WTC11 (cell line): ENCODE measurements at regions not wholly inside any gene's neighbourhood (a gene's known extent, or its start where the extent isn't known, plus 50 kb on each side); places are given as distances from the start of the nearest gene placed in this dataset.

ENCODE experiments used
- ATAC-seq: fragments of 200-7000 bp; cut with Tn5 transposase; 2 replicates; pipeline ENCODE4 v1.10.0; 2021; ENCODE audit warnings: mild to moderate bottlenecking, moderate library complexity
- CTCF ChIA-PET: fragments of 300-600 bp; sonication (Branson Sonifier 250); formaldehyde crosslinking; loops from one replicate; lab custom pipeline; 2021; ENCODE audit warnings: antibody characterized with exemption; lab: Charles Lee
- POLR2A ChIA-PET: fragments of 350-600 bp; sonication (Branson Sonifier 250); formaldehyde crosslinking; loops from one replicate; lab custom pipeline; 2021; ENCODE audit warnings: antibody characterized with exemption; lab: Charles Lee
- DNase-seq: peaks from one replicate; pipeline ENCODE4 v3.0.0; 2021; ENCODE audit warnings: low spot score
- H3K27ac Mint-ChIP-seq: 2 replicates; pipeline ENCODE4 v1.8.0; 2021; ENCODE audit warnings: mixed read lengths
- H3K27me3 Mint-ChIP-seq: 2 replicates; pipeline ENCODE4 v1.8.0; 2021; ENCODE audit warnings: low read depth, mild to moderate bottlenecking, moderate library complexity, mixed read lengths
- H3K36me3 Mint-ChIP-seq: 2 replicates; pipeline ENCODE4 v1.8.0; 2021; ENCODE audit warnings: mixed read lengths
- H3K4me1 Mint-ChIP-seq: 2 replicates; pipeline ENCODE4 v1.8.0; 2022; ENCODE audit warnings: mixed read lengths
- H3K4me3 Mint-ChIP-seq: 2 replicates; pipeline ENCODE4 v1.8.0; 2021; ENCODE audit warnings: mild to moderate bottlenecking, moderate library complexity, mixed read lengths
- H3K9me3 Mint-ChIP-seq: 2 replicates; pipeline ENCODE4 v1.8.0; 2021; ENCODE audit warnings: mixed read lengths
- AFF4 ChIP-seq: sonication (generic); formaldehyde crosslinking; IDR thresholded peaks from 2 replicates; pipeline ENCODE4 v1.8.1; 2023; ENCODE audit warnings: mild to moderate bottlenecking, missing genetic modification reagents, borderline replicate concordance
- CREB1 ChIP-seq: sonication (generic); formaldehyde crosslinking; IDR thresholded peaks from 2 replicates; pipeline ENCODE4 v1.8.0; 2023; ENCODE audit warnings: mild to moderate bottlenecking, missing genetic modification reagents
- CREM ChIP-seq: sonication (generic); formaldehyde crosslinking; IDR thresholded peaks from 2 replicates; pipeline ENCODE4 v1.8.1; 2022; ENCODE audit warnings: mild to moderate bottlenecking, missing genetic modification reagents, moderate library complexity
- CTCF ChIP-seq: fragments of 200-600 bp; IDR thresholded peaks from 2 replicates; pipeline ENCODE4 v1.8.0; 2022; ENCODE audit warnings: antibody characterized with exemption
- EMX1 ChIP-seq: fragments of 250-450 bp; sonication (Bioruptor Pico); IDR thresholded peaks from 2 replicates; pipeline ENCODE4 v1.8.0; 2021; ENCODE audit warnings: mild to moderate bottlenecking
- FOXJ3 ChIP-seq: sonication (generic); formaldehyde crosslinking; IDR thresholded peaks from 2 replicates; pipeline ENCODE4 v1.9.0; 2021; ENCODE audit warnings: missing genetic modification reagents, mild to moderate bottlenecking, borderline replicate concordance
- GABPB1 ChIP-seq: sonication (generic); formaldehyde crosslinking; IDR thresholded peaks from 2 replicates; pipeline ENCODE4 v1.8.1; 2023; ENCODE audit warnings: mild to moderate bottlenecking, missing genetic modification reagents
- KAT7 ChIP-seq: sonication (generic); formaldehyde crosslinking; IDR thresholded peaks from 2 replicates; pipeline ENCODE4 v1.8.1; 2023; ENCODE audit warnings: missing genetic modification reagents, mild to moderate bottlenecking, borderline replicate concordance
- NR1H2 ChIP-seq: sonication (generic); formaldehyde crosslinking; IDR thresholded peaks from 2 replicates; pipeline ENCODE4 v1.9.0; 2021; ENCODE audit warnings: mild to moderate bottlenecking, moderate library complexity, missing genetic modification reagents
- OVOL2 ChIP-seq: fragments of 250-450 bp; sonication (Bioruptor Pico); IDR thresholded peaks from 2 replicates; pipeline ENCODE4 v1.9.0; 2021; ENCODE audit warnings: mild to moderate bottlenecking, borderline replicate concordance
- ZNF232 ChIP-seq: sonication (generic); formaldehyde crosslinking; IDR thresholded peaks from 2 replicates; pipeline ENCODE4 v1.8.0; 2022; ENCODE audit warnings: mild to moderate bottlenecking, missing genetic modification reagents
- ZNF263 ChIP-seq: sonication (generic); formaldehyde crosslinking; IDR thresholded peaks from 2 replicates; pipeline ENCODE4 v1.8.1; 2022; ENCODE audit warnings: low read depth, mild to moderate bottlenecking, moderate library complexity, missing genetic modification reagents
- ZNF317 ChIP-seq: sonication (generic); formaldehyde crosslinking; IDR thresholded peaks from 2 replicates; pipeline ENCODE4 v1.8.1; 2023; ENCODE audit warnings: low read depth, mild to moderate bottlenecking, moderate library complexity, missing genetic modification reagents, borderline replicate concordance
- TF ChIP-seq, protein P1 (sequence below): sonication (generic); formaldehyde crosslinking; IDR thresholded peaks from 2 replicates; pipeline ENCODE4 v1.8.0; 2022; ENCODE audit warnings: mild to moderate bottlenecking, missing genetic modification reagents

- H3K4me3 Mint-ChIP-seq = no peak overlapping the region
- DNase-seq = no peak
- ChIA-PET POLR2A (no interaction called here), CTCF (no interaction called here)
- TF ChIP-seq ZNF317 (CRISPR knock-in tag) = no peak
- TF ChIP-seq CTCF = no peak
- TF ChIP-seq, protein P1, sequence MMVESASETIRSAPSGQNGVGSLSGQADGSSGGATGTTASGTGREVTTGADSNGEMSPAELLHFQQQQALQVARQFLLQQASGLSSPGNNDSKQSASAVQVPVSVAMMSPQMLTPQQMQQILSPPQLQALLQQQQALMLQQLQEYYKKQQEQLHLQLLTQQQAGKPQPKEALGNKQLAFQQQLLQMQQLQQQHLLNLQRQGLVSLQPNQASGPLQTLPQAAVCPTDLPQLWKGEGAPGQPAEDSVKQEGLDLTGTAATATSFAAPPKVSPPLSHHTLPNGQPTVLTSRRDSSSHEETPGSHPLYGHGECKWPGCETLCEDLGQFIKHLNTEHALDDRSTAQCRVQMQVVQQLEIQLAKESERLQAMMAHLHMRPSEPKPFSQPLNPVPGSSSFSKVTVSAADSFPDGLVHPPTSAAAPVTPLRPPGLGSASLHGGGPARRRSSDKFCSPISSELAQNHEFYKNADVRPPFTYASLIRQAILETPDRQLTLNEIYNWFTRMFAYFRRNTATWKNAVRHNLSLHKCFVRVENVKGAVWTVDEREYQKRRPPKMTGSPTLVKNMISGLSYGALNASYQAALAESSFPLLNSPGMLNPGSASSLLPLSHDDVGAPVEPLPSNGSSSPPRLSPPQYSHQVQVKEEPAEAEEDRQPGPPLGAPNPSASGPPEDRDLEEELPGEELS (CRISPR knock-in tag) = no peak
- TF ChIP-seq GABPB1 (CRISPR knock-in tag) = no peak
- no peak for TF ChIP-seq AFF4 (CRISPR knock-in tag)
- TF ChIP-seq OVOL2 (CRISPR knock-in tag) = no peak
- TF ChIP-seq NR1H2 = no peak
- TF ChIP-seq ZNF232 (CRISPR knock-in tag) = no peak
- no peak for TF ChIP-seq CREM (CRISPR knock-in tag)
- H3K36me3 Mint-ChIP-seq = no peaks in the 10 kb centered on the region
- H3K27me3 Mint-ChIP-seq = peaks cover 73% of the 10 kb centered on the region
- no peaks in the 10 kb centered on the region for H3K9me3 Mint-ChIP-seq
- peaks cover 10% of the 10 kb centered on the region for H3K4me1 Mint-ChIP-seq
- ATAC-seq = no peak
- H3K27ac Mint-ChIP-seq = no peak overlapping the region
These were observed 113.0 kb downstream of the UCHL1 start for GRCh38 chr4:41369680-41370079.

GRCh38 chr4:41373221-41373620 is 116.5 kb downstream of the UCHL1 start:
- TF ChIP-seq CREM (CRISPR knock-in tag) (no peak), FOXJ3 (CRISPR knock-in tag) (no peak), CTCF (no peak), KAT7 (CRISPR knock-in tag) (no peak), NR1H2 (no peak), EMX1 (CRISPR knock-in tag) (no peak), CREB1 (CRISPR knock-in tag) (no peak), ZNF263 (CRISPR knock-in tag) (no peak)
- no peak overlapping the region for H3K4me3 Mint-ChIP-seq
- no peaks in the 10 kb centered on the region for H3K36me3 Mint-ChIP-seq
- H3K9me3 Mint-ChIP-seq = peaks cover 5% of the 10 kb centered on the region
- DNase-seq (no peak), ATAC-seq (no peak)
- CTCF ChIA-PET = no interaction called here
- POLR2A ChIA-PET = no interaction called here
- H3K4me1 Mint-ChIP-seq = no peaks in the 10 kb centered on the region
- H3K27me3 Mint-ChIP-seq = peaks cover 41% of the 10 kb centered on the region
- no peak overlapping the region for H3K27ac Mint-ChIP-seq
